ENCODE measurements at regions not wholly inside any gene's neighbourhood (a gene's known extent, or its start where the extent isn't known, plus 50 kb on each side); places are given as distances from the start of the nearest gene placed in this dataset.

DNA sequence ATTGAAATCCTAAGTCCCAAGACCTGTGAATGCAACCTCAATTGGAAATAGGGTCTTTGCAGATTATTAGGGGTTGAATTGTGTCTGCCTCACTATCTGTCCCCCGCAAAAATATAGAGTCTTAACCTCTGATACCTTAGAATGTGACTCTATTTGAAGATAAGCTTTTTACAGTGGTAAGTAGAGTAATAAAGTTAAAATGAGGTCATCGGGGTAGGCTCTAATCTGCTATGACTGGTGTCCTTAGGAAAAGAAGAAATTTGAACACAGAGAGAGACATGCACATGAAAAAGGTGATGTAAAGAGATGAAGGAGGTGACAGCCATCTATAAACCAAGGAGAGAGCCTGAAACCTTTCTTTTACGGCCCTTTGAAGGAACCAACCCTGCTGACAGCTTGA is 287.1 kb upstream of the ADRA1B start:
- no peak for TF ChIP-seq CTCF (IDR thresholded peaks at IDR 0.05; ENCODE audit: insufficient read depth, low read depth, low read length, missing control alignments)
- H3K4me3 ChIP-seq (ENCODE audit: low read length): no peak overlapping the region
- no peak for DNase-seq (ENCODE audit: low read depth)

GRCh38 chr5:159630545-159630944 is 285.7 kb upstream of the ADRA1B start:
- H3K4me3 ChIP-seq (ENCODE audit: low read length): no peak overlapping the region
- no peak for DNase-seq (ENCODE audit: low read depth)
- no peak for TF ChIP-seq CTCF (IDR thresholded peaks at IDR 0.05; ENCODE audit: insufficient read depth, low read depth, low read length, missing control alignments)

DNA sequence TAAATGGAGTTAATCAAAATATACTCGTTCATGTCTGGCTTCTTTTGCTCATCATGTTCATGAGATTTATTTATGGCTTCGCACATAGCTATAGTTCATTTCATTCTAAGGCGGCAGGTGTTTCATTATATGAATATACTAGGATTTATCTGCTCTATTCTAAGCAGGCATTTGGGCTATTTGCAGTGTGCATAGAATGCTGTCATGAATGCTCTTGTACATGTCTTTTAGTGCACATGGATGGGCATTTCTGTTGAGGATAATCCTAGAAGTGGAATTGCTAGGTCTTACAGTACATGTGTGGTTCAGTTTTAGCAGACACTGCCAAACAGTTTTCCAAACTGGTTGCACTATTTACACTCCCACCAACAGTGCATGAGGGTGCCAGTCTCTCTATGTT is 285.3 kb upstream of the ADRA1B start:
- TF ChIP-seq CTCF (IDR thresholded peaks at IDR 0.05; ENCODE audit: insufficient read depth, low read depth, low read length, missing control alignments): no peak
- no peak for DNase-seq (ENCODE audit: low read depth)
- no peak overlapping the region for H3K4me3 ChIP-seq (ENCODE audit: low read length)

DNA sequence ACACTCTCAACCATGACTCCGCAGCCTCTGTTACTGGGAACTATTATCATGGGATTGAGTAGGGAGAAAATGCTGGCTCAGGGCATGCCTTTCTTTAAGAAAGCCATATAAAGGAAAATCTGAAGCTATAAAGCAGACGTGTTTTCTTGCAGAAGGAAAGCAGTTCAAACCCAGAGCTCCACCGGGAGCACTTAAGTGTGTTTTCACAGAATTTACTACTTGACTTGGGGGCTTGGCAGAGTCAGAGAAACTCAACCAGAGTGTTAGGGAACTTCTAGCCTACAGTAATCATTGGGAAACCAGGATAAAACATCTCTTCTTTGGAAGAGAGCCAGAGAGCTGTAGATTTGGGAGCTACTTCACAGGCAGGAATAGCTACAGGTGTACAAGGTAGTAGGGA is 283.4 kb upstream of the ADRA1B start:
- no peak for DNase-seq (ENCODE audit: low read depth)
- TF ChIP-seq CTCF (IDR thresholded peaks at IDR 0.05; ENCODE audit: insufficient read depth, low read depth, low read length, missing control alignments): no peak
- no peak overlapping the region for H3K4me3 ChIP-seq (ENCODE audit: low read length)

DNA sequence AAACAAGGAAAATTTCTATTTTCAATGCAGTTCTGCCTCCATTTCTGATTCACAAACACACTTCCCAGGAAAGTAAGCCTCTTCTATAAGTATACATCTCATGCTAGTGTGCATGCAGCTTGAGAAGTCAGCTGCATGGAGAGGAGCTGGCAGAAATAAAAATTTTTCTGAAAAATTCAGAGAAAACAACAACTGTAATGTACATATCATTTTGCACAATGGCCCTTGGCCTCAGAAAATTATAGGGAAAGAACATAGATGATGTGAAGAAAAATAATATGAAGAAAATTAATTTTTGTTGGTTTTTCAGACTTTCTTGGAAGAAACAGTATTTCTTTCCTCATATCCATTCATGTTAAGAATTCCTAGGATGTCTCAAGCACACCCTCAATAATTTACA is 277.8 kb upstream of the ADRA1B start:
- no peak overlapping the region for H3K4me3 ChIP-seq (ENCODE audit: low read length)
- DNase-seq (ENCODE audit: low read depth): no peak
- no peak for TF ChIP-seq CTCF (IDR thresholded peaks at IDR 0.05; ENCODE audit: insufficient read depth, low read depth, low read length, missing control alignments)

DNA sequence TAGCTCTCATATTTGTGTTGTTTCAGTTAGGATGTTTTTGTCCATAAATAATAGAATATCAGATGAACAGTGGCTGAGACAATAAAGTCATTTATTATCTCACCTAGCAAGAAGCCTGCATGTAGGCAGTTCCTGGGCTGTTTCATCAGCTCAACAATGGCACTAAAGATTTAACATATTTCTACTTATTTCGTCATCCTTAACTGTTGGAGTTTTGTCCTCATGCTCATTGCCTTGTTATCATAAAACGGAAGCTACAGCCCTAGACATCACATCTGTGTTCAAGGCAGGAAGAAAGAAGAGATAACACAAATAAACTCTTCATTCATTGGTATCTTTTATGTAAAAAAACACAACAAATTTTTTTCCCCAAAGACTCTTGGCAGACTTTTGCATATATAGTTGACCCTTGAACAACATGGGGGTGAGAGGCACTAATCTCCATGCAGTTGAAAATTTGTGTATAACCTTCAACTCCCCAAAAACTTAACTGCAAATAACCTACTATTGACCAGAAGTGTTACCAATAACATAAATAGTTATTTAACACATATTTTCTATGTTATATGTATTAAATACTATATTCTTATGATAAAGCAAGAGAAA is 277.2 kb upstream of the ADRA1B start:
- no peak for DNase-seq (ENCODE audit: low read depth)

More for the DNA sequence above, 277.2 kb upstream of the ADRA1B start:
- H3K4me3 ChIP-seq (ENCODE audit: low read length): no peak overlapping the region
- TF ChIP-seq CTCF (IDR thresholded peaks at IDR 0.05; ENCODE audit: insufficient read depth, low read depth, low read length, missing control alignments): no peak
